NCI-H2171 (cell line): ENCODE measurements at regions not wholly inside any gene's neighbourhood (a gene's known extent, or its start where the extent isn't known, plus 50 kb on each side); places are given as distances from the start of the nearest gene placed in this dataset.

Experiments
- DNase-seq: peaks from one replicate; lab custom pipeline; 2025; lab: John Stamatoyannopoulos, UW

DNA sequence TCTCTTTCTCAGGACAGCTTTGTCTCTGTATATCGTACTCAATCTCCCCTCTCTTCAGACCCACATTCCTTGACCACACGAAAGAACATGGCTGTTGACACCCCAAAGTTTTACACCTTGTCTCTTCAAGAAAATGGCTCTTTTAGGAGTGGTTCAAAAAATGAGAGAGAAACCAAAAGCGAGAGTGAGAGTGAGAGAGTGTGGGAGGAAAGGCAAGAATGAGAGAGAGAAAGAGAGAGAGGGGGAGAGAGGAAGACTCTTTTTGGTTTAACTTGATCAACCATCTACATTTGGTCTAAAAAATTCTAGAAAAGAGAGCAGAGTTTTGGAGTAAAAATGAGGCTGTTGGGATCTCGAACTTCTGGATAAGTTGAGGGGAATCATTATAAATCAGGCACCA lies 581.8 kb upstream of the WWC1 start:
- no peak for DNase-seq

- DNase-seq, result no peak
Observed at GRCh38 chr5:167710444-167711073, 580.9 kb upstream of the WWC1 start.

DNA sequence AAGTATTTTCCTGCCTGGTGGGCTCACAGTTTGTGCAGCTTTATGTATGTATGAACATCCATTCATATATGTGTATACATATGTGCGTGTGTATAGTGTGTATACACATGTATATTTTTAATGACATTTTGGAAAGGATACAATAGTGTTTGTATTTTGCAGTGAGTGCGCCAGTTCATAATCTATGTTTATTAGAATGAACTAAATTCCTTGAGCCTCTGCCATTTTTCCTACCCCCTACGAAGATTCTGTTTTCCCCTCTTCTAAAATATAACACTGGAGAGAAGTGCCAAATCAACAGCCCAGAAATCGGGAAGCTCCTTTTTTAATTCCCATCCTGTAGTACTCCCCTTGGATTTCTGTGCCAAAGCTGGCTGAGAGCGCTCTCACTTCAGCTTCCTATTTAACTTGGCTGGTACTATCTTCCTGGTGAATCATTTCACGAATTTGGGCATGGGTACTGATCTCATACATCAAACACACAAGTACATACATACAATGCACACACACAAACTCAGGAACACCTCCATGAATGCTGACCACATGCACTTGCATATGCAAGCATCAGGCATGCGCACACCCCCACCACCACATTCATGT lies 578.4 kb upstream of the WWC1 start:
- DNase-seq, result no peak

- no peak for DNase-seq
Observed at GRCh38 chr5:167713896-167714295, 577.5 kb upstream of the WWC1 start.

DNA sequence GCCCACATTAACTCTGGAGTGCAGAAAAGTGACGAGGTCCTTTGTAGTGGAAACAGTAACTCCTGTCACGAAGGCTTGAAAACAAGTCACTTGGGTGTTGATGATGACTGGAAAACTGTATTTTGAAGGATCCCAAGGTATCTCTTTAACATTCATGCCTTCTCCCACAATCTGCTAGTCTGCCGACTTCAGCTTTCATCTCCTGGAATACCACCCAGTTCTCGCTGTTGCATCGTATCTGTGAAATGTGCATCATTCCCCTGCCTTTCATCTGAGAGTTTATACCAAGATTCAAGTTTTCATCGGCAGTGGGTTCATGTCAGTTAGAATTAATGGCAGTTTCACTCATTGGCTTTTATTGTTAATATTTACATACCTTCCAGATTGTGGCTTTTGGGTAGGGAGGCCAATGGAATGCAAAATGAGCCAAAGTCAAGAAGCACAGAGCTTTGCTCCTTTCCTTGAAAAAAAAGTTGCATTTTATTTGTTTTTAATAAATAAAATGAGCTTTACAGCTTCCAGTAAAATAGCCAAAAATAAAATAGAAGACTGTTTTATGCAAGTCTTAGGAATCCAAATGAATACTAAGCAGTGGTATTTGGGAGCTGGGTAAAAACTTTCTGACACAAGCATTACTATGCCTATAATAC lies 575.2 kb upstream of the WWC1 start:
- no peak for DNase-seq

DNA sequence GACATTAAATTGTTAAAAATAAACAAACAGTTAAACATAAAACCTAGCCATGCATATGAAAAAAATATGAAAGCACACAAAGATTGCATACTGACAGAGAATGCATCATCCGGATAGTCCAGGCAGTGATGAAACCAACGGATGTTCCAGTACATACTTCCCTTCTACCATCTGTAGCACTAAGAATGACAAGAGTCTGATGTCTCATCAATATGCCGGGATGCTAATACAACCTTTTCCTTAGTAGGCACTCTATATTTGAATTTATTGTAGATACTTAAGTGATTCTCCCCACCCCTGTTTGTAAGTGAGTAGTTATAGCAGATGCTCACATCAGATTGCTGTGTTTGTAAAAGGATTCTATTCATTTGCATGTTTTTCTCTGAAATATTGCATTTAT lies 571.2 kb upstream of the WWC1 start:
- DNase-seq, result no peak

DNA sequence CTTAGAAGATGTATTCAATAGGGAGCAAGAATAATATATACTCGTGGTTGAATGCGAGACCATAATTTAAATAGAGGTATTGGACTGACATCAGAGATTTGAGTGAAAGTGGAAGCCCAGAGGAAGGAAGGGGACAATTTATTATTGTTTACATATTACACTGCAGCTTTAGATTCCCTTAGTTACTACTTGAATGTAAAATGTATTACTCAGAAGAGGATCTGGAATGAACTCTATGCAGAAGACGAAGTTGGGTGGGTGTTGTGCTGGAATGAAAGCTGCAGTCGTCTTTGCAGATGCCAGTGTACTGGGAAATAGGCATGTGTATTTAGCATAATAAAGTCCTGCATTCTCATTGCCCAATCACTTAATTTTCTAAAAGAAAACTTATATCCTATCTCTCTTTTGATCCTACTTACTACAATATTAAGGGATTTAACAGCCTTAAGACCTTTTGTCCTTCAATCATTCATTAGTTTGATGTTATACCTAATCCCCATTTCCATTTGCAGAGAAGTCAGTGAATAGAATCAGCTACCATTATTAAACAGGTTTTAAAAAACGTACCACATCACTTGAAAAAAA lies 570.7 kb upstream of the WWC1 start:
- no peak for DNase-seq

- no peak for DNase-seq
Observed at GRCh38 chr5:167721926-167722440, 569.5 kb upstream of the WWC1 start.

GRCh38 chr5:167723254-167723871 lies 568.1 kb upstream of the WWC1 start:
- DNase-seq, result peak; percentile 28

DNA sequence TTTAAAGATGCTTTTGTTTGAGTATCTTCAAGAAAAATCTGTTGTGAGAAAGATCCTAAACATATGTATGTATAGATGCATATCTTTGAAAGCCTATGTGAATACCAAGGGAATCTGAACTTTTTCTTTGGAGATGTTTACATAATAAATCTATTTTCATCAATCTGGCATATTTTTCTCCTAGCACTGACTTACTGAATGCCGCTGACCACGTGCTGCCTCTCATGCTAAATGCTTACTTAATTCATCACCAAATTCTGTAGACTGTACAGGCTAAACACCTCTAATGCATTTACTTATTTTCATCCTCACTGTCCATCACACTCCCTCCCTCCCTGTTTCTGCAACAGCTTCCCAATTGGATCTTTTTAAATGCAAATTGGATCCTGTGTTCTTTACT lies 566.2 kb upstream of the WWC1 start:
- DNase-seq, result no peak

- no peak for DNase-seq
Observed at GRCh38 chr5:167725741-167726140, 565.7 kb upstream of the WWC1 start.

- no peak for DNase-seq
Observed at GRCh38 chr5:167726642-167727041, 564.8 kb upstream of the WWC1 start.

GRCh38 chr5:167730121-167730520 lies 561.3 kb upstream of the WWC1 start:
- no peak for DNase-seq

GRCh38 chr5:167730656-167731055 lies 560.8 kb upstream of the WWC1 start:
- no peak for DNase-seq

GRCh38 chr5:167731951-167732350 lies 559.5 kb upstream of the WWC1 start:
- DNase-seq, result no peak

DNA sequence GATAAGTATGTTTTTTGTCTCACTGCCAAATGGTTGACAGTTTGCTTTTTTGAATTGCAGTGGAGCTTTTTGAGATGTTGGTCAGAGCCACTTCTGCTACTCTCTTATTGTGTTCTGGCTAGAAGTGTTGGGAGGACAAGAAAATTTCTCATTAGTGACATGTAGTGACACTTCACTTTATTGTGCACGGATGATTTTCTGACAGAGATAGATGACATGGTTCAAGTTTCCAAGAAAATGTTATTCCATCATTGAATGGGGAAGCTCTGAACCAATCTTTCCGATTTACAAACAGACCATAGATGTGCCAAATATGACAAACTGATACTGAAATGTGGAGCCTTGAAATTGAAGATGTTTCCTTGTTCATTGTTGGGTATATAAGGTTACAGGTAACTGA lies 558.9 kb upstream of the WWC1 start:
- no peak for DNase-seq

GRCh38 chr5:167736992-167737391 lies 554.5 kb upstream of the WWC1 start:
- DNase-seq, result no peak

- no peak for DNase-seq
Observed at GRCh38 chr5:167743695-167744464, 547.6 kb upstream of the WWC1 start.

DNA sequence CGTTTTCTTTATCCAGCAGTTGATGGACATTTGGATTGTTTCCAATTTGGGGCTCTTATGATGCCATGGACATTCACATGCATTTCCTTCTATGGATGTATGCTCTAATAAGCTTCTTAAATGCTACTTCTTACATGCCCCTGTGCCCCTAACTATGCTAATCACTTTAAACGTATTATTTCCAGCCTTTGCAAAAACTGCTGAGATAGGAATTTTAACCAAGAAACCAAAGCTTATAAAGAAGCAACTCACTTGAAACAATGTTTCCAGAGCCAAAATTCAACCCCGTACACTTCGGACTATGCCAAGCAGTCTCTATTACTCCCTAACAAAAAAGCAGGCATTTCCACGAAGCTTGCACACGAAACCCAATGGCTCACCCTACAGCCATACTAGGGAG lies 545.6 kb upstream of the WWC1 start:
- no peak for DNase-seq

GRCh38 chr5:167750586-167750985 lies 540.9 kb upstream of the WWC1 start:
- no peak for DNase-seq

- DNase-seq, result no peak
Observed at GRCh38 chr5:167752936-167753335, 538.5 kb upstream of the WWC1 start.
